GM12874 (cell line): ENCODE measurements at regions not wholly inside any gene's neighbourhood (a gene's known extent, or its start where the extent isn't known, plus 50 kb on each side); places are given as distances from the start of the nearest gene placed in this dataset.

Experiments
- CTCF ChIP-seq: IDR thresholded peaks from 2 replicates; pipeline ENCODE4 v1.5.1; 2011; ENCODE audit warnings: low read depth, mild to moderate bottlenecking, control low read depth, low read length, moderate library complexity; ENCODE audit not compliant: insufficient read depth

DNA sequence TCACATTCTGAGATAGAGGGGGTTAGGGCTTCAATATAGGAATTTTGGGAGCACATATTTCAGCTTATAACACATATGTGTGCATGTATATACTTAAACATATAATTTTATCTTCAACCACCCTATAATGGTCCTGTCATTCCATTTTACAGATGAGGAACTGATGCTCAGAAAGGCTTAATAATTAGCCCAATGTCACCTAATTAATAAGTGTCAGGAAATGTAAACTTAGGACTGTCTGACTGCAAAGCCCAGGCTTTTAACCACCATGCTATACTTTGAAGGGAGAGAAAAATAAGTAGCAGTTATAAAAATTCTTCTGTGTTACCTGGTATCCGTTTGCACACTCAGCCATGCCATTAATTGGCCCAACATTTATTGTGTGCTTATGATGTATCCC, 172.6 kb downstream of the SKIDA1 start:
- no peak for TF ChIP-seq CTCF

- no peak for TF ChIP-seq CTCF
Observed at GRCh38 chr10:21349912-21350286, 175.6 kb downstream of the SKIDA1 start.

- no peak for TF ChIP-seq CTCF
Observed at GRCh38 chr10:21347785-21348170, 177.7 kb downstream of the SKIDA1 start.

GRCh38 chr10:21347043-21347784, 178.3 kb downstream of the SKIDA1 start:
- no peak for TF ChIP-seq CTCF

DNA sequence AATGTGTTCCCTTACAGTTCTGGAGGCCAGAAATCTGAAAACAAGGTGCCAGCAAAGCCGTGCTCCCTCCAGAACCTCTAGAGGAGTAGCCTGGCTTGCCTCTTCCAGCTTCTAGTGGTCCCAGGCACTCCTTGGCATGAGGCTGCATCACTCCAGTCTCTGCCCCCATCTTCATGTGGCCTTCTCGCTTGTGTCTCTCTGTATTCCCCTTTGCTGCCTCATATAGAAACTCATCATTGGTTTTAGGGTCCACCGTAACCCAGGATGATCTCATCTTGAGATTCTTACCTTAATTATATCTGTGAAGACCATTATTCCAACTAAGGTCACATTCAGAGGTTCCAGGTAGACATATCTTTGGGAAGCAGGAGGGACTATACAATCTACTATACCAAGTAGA, 182.4 kb downstream of the SKIDA1 start:
- no peak for TF ChIP-seq CTCF

GRCh38 chr10:21340331-21340730, 185.2 kb downstream of the SKIDA1 start:
- no peak for TF ChIP-seq CTCF

DNA sequence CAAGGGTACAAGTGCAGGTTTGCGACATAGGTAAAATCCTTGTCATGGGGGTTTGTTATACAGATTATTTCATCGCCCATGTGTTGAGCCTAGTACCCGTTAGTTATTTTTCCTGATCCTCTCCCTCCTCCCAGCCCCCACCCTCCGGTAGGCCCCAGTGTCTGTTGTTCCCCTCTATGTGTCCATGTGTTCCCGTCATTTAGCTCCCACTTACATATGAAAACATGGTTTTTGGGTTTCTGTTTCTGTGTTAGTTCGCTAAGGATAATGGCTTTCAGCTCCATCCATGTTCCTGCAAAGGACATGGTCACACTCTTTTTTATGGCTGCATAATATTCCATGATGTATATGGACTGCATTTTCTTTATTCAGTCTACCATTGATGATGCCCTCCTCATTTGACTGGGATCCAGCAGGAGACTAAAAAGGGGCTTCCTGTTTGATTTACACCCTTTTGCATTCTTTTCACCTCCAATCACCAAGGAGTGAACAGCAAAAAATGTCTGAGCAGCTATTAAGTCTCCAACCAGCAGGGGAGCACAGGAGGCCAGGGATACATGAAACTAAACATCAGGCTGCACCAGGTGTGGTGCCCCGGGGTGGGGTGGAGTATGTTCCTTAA, 188.2 kb downstream of the SKIDA1 start:
- TF ChIP-seq CTCF, result no peak
